Vagina (tissue), 2 donors: ENCODE measurements at regions not wholly inside any gene's neighbourhood (a gene's known extent, or its start where the extent isn't known, plus 50 kb on each side); places are given as distances from the start of the nearest gene placed in this dataset.

Experiments used
- DNase-seq, 2 donors: peaks; one replicate each; pipeline ENCODE4 v3.0.0-alpha.2; 2017; ENCODE audit errors: extremely low spot score in 2 of 2
- H3K27ac ChIP-seq: fragments of 200-600 bp; sonication (generic); one replicate; pipeline ENCODE4 v1.5.1; 2019
- H3K27me3 ChIP-seq: fragments of 200-600 bp; sonication (generic); one replicate; pipeline ENCODE4 v1.5.1; 2019
- H3K36me3 ChIP-seq, 2 donors: fragments of 200-600 bp; sonication (generic); one replicate each; pipeline ENCODE4 v1.5.1; 2017 to 2019
- H3K4me1 ChIP-seq: fragments of 200-600 bp; sonication (generic); one replicate; pipeline ENCODE4 v1.5.1; 2019
- H3K4me3 ChIP-seq, 2 donors: fragments of 200-600 bp; sonication (generic); 1 replicate in 1 of 2; 2 replicates in 1 of 2; pipeline ENCODE4 v1.5.1; 2016 to 2019
- H3K9me3 ChIP-seq: fragments of 200-600 bp; sonication (generic); one replicate; pipeline ENCODE4 v1.5.1; 2019
- CTCF ChIP-seq, 3 experiments: fragments of 450-650 bp in 2 of 3; fragments of 200-600 bp in 1 of 3; sonication (generic) in 1 of 3; IDR thresholded peaks; one replicate each; pipeline ENCODE4 v1.5.1; 2017 to 2019; ENCODE audit warnings: antibody characterized with exemption in 3 of 3, mild to moderate bottlenecking in 2 of 3, moderate library complexity in 2 of 3
- POLR2A ChIP-seq, 2 donors: fragments of 450-650 bp; IDR thresholded peaks; one replicate each; pipeline ENCODE4 v1.6.1; 2017; ENCODE audit warnings: antibody characterized with exemption in 2 of 2, mild to moderate bottlenecking in 2 of 2, moderate library complexity in 2 of 2
- POLR2AphosphoS5 ChIP-seq, 2 donors: sonication (generic); formaldehyde crosslinking; IDR thresholded peaks; one replicate each; pipeline ENCODE4 v1.9.0; 2017; ENCODE audit warnings: antibody characterized with exemption in 2 of 2, mild to moderate bottlenecking in 2 of 2, low read depth in 1 of 2; ENCODE audit not compliant: insufficient read depth in 1 of 2
- intact Hi-C: fragments of 100-400 bp; cut with DNase I; formaldehyde crosslinking; loops from one replicate; pipeline ENCODE4 v1.15.1; 2023

GRCh38 chr1:5576673-5577065, 415.6 kb downstream of the NPHP4 start:
- no peak overlapping the region for H3K27ac ChIP-seq
- no peaks in the 10 kb centered on the region for H3K9me3 ChIP-seq

GRCh38 chr1:5576011-5576672, 416.1 kb downstream of the NPHP4 start:
- DNase-seq: peak; percentile 44 to 49

More at GRCh38 chr1:5576673-5577065, 415.6 kb downstream of the NPHP4 start:
- Histone ChIP-seq H3K4me1 (no peaks in the 10 kb centered on the region), H3K36me3 (no peaks in the 10 kb centered on the region), H3K27me3 (no peaks in the 10 kb centered on the region), H3K4me3 (no peak overlapping the region)
- intact Hi-C loops: no loop called here
- TF ChIP-seq CTCF (IDR thresholded peaks at IDR 0.05) (no peak), POLR2AphosphoS5 (IDR thresholded peaks at IDR 0.05; ENCODE audit: insufficient read depth in 1 of 2, low read depth in 1 of 2) (no peak), POLR2A (IDR thresholded peaks at IDR 0.05) (no peak)
- DNase-seq: peak; percentile 34 to 37

GRCh38 chr1:5575396-5575940, 416.8 kb downstream of the NPHP4 start:
- intact Hi-C loops: no loop called here
- Histone ChIP-seq H3K36me3 (no peaks in the 10 kb centered on the region), H3K4me3 (no peak overlapping the region), H3K27ac (no peak overlapping the region), H3K9me3 (no peaks in the 10 kb centered on the region), H3K27me3 (no peaks in the 10 kb centered on the region), H3K4me1 (no peaks in the 10 kb centered on the region)
- DNase-seq: peak; percentile 34 to 77
- no peak for TF ChIP-seq CTCF (IDR thresholded peaks at IDR 0.05)
- TF ChIP-seq POLR2A (IDR thresholded peaks at IDR 0.05): no peak
- no peak for TF ChIP-seq POLR2AphosphoS5 (IDR thresholded peaks at IDR 0.05; ENCODE audit: insufficient read depth in 1 of 2, low read depth in 1 of 2)

More at GRCh38 chr1:5576011-5576672, 416.1 kb downstream of the NPHP4 start:
- intact Hi-C loops: no loop called here
- Histone ChIP-seq H3K4me3 (no peak overlapping the region), H3K4me1 (no peaks in the 10 kb centered on the region), H3K9me3 (no peaks in the 10 kb centered on the region), H3K27ac (no peak overlapping the region), H3K27me3 (no peaks in the 10 kb centered on the region), H3K36me3 (no peaks in the 10 kb centered on the region)
- TF ChIP-seq CTCF (IDR thresholded peaks at IDR 0.05): no peak
- no peak for TF ChIP-seq POLR2AphosphoS5 (IDR thresholded peaks at IDR 0.05; ENCODE audit: insufficient read depth in 1 of 2, low read depth in 1 of 2)
- TF ChIP-seq POLR2A (IDR thresholded peaks at IDR 0.05): no peak

- intact Hi-C loops: no loop called here
- Histone ChIP-seq H3K36me3 (no peaks in the 10 kb centered on the region), H3K9me3 (no peaks in the 10 kb centered on the region), H3K4me1 (no peaks in the 10 kb centered on the region), H3K27me3 (no peaks in the 10 kb centered on the region), H3K4me3 (no peak overlapping the region), H3K27ac (no peak overlapping the region)
- no peak for TF ChIP-seq POLR2A (IDR thresholded peaks at IDR 0.05)
- TF ChIP-seq CTCF (IDR thresholded peaks at IDR 0.05): no peak
- TF ChIP-seq POLR2AphosphoS5 (IDR thresholded peaks at IDR 0.05; ENCODE audit: insufficient read depth in 1 of 2, low read depth in 1 of 2): no peak
- peak; percentile 69 to 77 for DNase-seq
Measured at GRCh38 chr1:5574641-5575040, 417.6 kb downstream of the NPHP4 start.

GRCh38 chr1:5572794-5573193, 419.4 kb downstream of the NPHP4 start:
- TF ChIP-seq CTCF (IDR thresholded peaks at IDR 0.05) (no peak), POLR2AphosphoS5 (IDR thresholded peaks at IDR 0.05; ENCODE audit: insufficient read depth in 1 of 2, low read depth in 1 of 2) (no peak), POLR2A (IDR thresholded peaks at IDR 0.05) (no peak)
- DNase-seq: peak; percentile 27 to 90
- Histone ChIP-seq H3K4me3 (no peak overlapping the region), H3K36me3 (no peaks in the 10 kb centered on the region), H3K27ac (no peak overlapping the region), H3K27me3 (no peaks in the 10 kb centered on the region), H3K4me1 (no peaks in the 10 kb centered on the region), H3K9me3 (no peaks in the 10 kb centered on the region)
- intact Hi-C loops: no loop called here
